IMR-90 (cell line): ENCODE measurements at regions not wholly inside any gene's neighbourhood (a gene's known extent, or its start where the extent isn't known, plus 50 kb on each side); places are given as distances from the start of the nearest gene placed in this dataset.

ENCODE experiments used
- ATAC-seq: fragments of 200-7000 bp; cut with Tn5 transposase; 2 replicates; pipeline ENCODE4 v1.9.1; 2020; ENCODE audit warnings: low read depth, mild to moderate bottlenecking, moderate library complexity
- BruUV-seq: library from RNA; stranded (reverse); fragments of 400-500 nt; replicated peaks from 2 replicates; lab custom pipeline; 2021; lab: Mats Ljungman, UMichigan
- CTCF ChIA-PET: fragments of 300-600 bp; formaldehyde crosslinking; extraction: SDS; loops from one replicate; lab custom pipeline; 2021; ENCODE audit warnings: antibody characterized with exemption; lab: Yijun Ruan, JAX
- POLR2A ChIA-PET: fragments of 300-600 bp; sonication (Branson Sonifier 250); formaldehyde crosslinking; loops from one replicate; lab custom pipeline; 2022; ENCODE audit warnings: antibody characterized with exemption; ENCODE audit not compliant: unreplicated experiment; lab: Charles Lee
- DNase-seq: peaks from one replicate; pipeline ENCODE4 v3.0.0; 2013
- H2AFZ ChIP-seq: replicated peaks from 2 replicates; pipeline ENCODE3; 2013; ENCODE audit warnings: low read length, mild to moderate bottlenecking; ENCODE audit not compliant: poor library complexity
- H2AK5ac ChIP-seq: 2 replicates; pipeline ENCODE4 v1.6.1; 2013; ENCODE audit warnings: low read depth, low read length, inconsistent platforms
- H2AK9ac ChIP-seq: replicated peaks from 2 replicates; pipeline ENCODE3; 2013; ENCODE audit warnings: mild to moderate bottlenecking, low read depth, low read length, moderate library complexity; ENCODE audit not compliant: poor library complexity
- H2BK120ac ChIP-seq: 2 replicates; pipeline ENCODE4 v1.6.1; 2013; ENCODE audit warnings: low read depth, low read length, inconsistent platforms
- H2BK15ac ChIP-seq: 3 replicates; pipeline ENCODE4 v1.6.1; 2013; ENCODE audit warnings: low read depth, low read length, inconsistent platforms
- H2BK20ac ChIP-seq: 2 replicates; pipeline ENCODE4 v1.6.1; 2013; ENCODE audit warnings: low read depth, mild to moderate bottlenecking, inconsistent platforms, low read length, moderate library complexity
- H2BK5ac ChIP-seq: 2 replicates; pipeline ENCODE4 v1.6.1; 2013; ENCODE audit warnings: mild to moderate bottlenecking, low read depth, low read length, inconsistent platforms; ENCODE audit not compliant: poor library complexity, severe bottlenecking
- H3K14ac ChIP-seq: replicated peaks from 2 replicates; pipeline ENCODE4 v1.6.1; 2013; ENCODE audit warnings: low read depth, low read length, inconsistent platforms
- H3K18ac ChIP-seq: 2 replicates; pipeline ENCODE4 v1.6.1; 2013; ENCODE audit warnings: low read depth, low read length, control low read depth
- H3K23ac ChIP-seq: 2 replicates; pipeline ENCODE4 v1.6.1; 2013; ENCODE audit warnings: low read depth, low read length, inconsistent platforms
- H3K27ac ChIP-seq: 2 replicates; pipeline ENCODE4 v1.5.1; 2013; ENCODE audit warnings: mild to moderate bottlenecking, control low read depth, low read length; ENCODE audit not compliant: insufficient read depth
- H3K27me3 ChIP-seq: 2 replicates; pipeline ENCODE4 v1.6.1; 2013; ENCODE audit warnings: low read length; ENCODE audit not compliant: control insufficient read depth, insufficient read depth
- H3K36me3 ChIP-seq: 2 replicates; pipeline ENCODE4 v1.6.1; 2013; ENCODE audit warnings: low read length, mixed read lengths; ENCODE audit not compliant: control insufficient read depth, insufficient read depth
- H3K4ac ChIP-seq: 2 replicates; pipeline ENCODE4 v1.6.1; 2013; ENCODE audit warnings: low read depth, low read length, inconsistent platforms
- H3K4me1 ChIP-seq: 2 replicates; pipeline ENCODE4 v1.6.1; 2013; ENCODE audit warnings: low read length, mixed read lengths; ENCODE audit not compliant: control insufficient read depth, insufficient read depth
- H3K4me2 ChIP-seq: 2 replicates; pipeline ENCODE4 v1.6.1; 2013; ENCODE audit warnings: low read depth, mild to moderate bottlenecking, control low read depth, low read length, moderate library complexity
- H3K4me3 ChIP-seq: 2 replicates; pipeline ENCODE4 v1.5.1; 2013; ENCODE audit warnings: low read depth, mild to moderate bottlenecking, control low read depth, low read length, moderate library complexity; ENCODE audit not compliant: insufficient read depth
- H3K56ac ChIP-seq: 2 replicates; pipeline ENCODE4 v1.6.1; 2013; ENCODE audit warnings: low read length, inconsistent platforms; ENCODE audit not compliant: insufficient read depth; ENCODE audit errors: extremely low read depth
- H3K79me1 ChIP-seq, 2 experiments: 2 replicates each; pipeline ENCODE4 v1.6.1; 2013; ENCODE audit warnings: low read length in 2 of 2, inconsistent platforms in 1 of 2, low read depth in 1 of 2
- H3K9ac ChIP-seq: 2 replicates; pipeline ENCODE4 v1.6.1; 2013; ENCODE audit warnings: low read depth, low read length, control low read depth
- H3K9me1 ChIP-seq: 2 replicates; pipeline ENCODE4 v1.6.1; 2013; ENCODE audit warnings: low read length, inconsistent platforms; ENCODE audit not compliant: insufficient read depth
- H3K9me3 ChIP-seq: 2 replicates; pipeline ENCODE4 v1.6.1; 2013; ENCODE audit warnings: low read length; ENCODE audit not compliant: control insufficient read depth, insufficient read depth
- H4K20me1 ChIP-seq: 2 replicates; pipeline ENCODE4 v1.6.1; 2013; ENCODE audit warnings: low read length, inconsistent platforms; ENCODE audit not compliant: insufficient read depth
- H4K5ac ChIP-seq: 2 replicates; pipeline ENCODE4 v1.6.1; 2013; ENCODE audit warnings: mild to moderate bottlenecking, low read depth, low read length, control low read depth
- H4K8ac ChIP-seq, 2 experiments: 2 replicates each; pipeline ENCODE4 v1.6.1; 2013; ENCODE audit warnings: low read depth in 2 of 2, low read length in 2 of 2, control low read depth in 1 of 2, inconsistent platforms in 1 of 2
- H4K91ac ChIP-seq: 2 replicates; pipeline ENCODE4 v1.6.1; 2013; ENCODE audit warnings: low read depth, low read length, inconsistent platforms; ENCODE audit not compliant: insufficient read depth
- CHD1 ChIP-seq: IDR thresholded peaks from 2 replicates; pipeline ENCODE4 v1.6.1; 2012; ENCODE audit warnings: low read depth, low read length, improper control_type of control experiment
- WGBS, 2 experiments: methylation state at CpG; one replicate each; pipeline versions ENCODE4 v1.1.5 to v1.1.7; 2013; ENCODE audit warnings: missing lambda C conversion rate in 2 of 2; ENCODE audit not compliant: insufficient read length in 1 of 2; ENCODE audit errors: extremely low coverage in 2 of 2; 5-methylcytosine and 5-hydroxymethylcytosine counted together
- dilution Hi-C: fragments of 300-500 bp; cut with HindIII; formaldehyde crosslinking; loops from one replicate; pipeline ENCODE4 v1.14.3; 2018; ENCODE audit warnings: low sequenced_read_pairs; ENCODE audit not compliant: unreplicated experiment
- in situ Hi-C: fragments of 300-500 bp; cut with MboI; formaldehyde crosslinking; loops from 3 replicates; pipeline ENCODE4 v1.14.3; 2019; ENCODE audit warnings: low sequenced_read_pairs, inconsistent platforms, mixed read lengths
- intact Hi-C: fragments of 100-400 bp; cut with micrococcal nuclease; formaldehyde crosslinking; loops from 2 replicates; pipeline ENCODE4 v1.10.0; 2022

- Histone ChIP-seq H3K36me3 (no peaks in the 10 kb centered on the region), H3K23ac (no peak overlapping the region), H2AFZ (no peak overlapping the region), H3K27me3 (no peaks in the 10 kb centered on the region), H3K4ac (no peak overlapping the region), H2BK5ac (no peak overlapping the region), H4K91ac (no peak overlapping the region), H3K79me1 (no peaks in the 10 kb centered on the region), H2BK20ac (no peak overlapping the region), H4K8ac (no peak overlapping the region), H4K20me1 (no peaks in the 10 kb centered on the region), H2AK5ac (no peak overlapping the region), H4K5ac (no peak overlapping the region; the same call in 1 of the 2 replicates), H3K9ac (no peak overlapping the region), H2BK15ac (no peak overlapping the region), H3K14ac (no peak overlapping the region), H3K9me3 (no peaks in the 10 kb centered on the region), H2AK9ac (no peak overlapping the region), H3K4me1 (peaks cover 7% of the 10 kb centered on the region), H2BK120ac (no peak overlapping the region), H3K18ac (peak overlapping the region; percentile 69), H3K9me1 (no peaks in the 10 kb centered on the region), H3K27ac (peak overlapping the region; percentile 46; the same call in 1 of the 2 replicates), H3K4me2 (no peak overlapping the region), H3K4me3 (no peak overlapping the region), H3K56ac (no peak overlapping the region)
- DNase-seq (no peak), ATAC-seq (no peak)
- TF ChIP-seq CHD1, result no peak
- no TSS peak for BruUV-seq
- dilution Hi-C loops, result no loop called here
- CTCF ChIA-PET, result no interaction called here
- in situ Hi-C loops, result no loop called here
- POLR2A ChIA-PET, result no interaction called here
- intact Hi-C loops, result no loop called here
- WGBS, 2 experiments, result no CpG with 5 or more reads among the region's 3 CpGs
These were observed 852.4 kb upstream of the ADAMTS5 start for GRCh38 chr21:27819299-27819698.
